ENCODE measurements at regions not wholly inside any gene's neighbourhood (a gene's known extent, or its start where the extent isn't known, plus 50 kb on each side); places are given as distances from the start of the nearest gene placed in this dataset.

DNA sequence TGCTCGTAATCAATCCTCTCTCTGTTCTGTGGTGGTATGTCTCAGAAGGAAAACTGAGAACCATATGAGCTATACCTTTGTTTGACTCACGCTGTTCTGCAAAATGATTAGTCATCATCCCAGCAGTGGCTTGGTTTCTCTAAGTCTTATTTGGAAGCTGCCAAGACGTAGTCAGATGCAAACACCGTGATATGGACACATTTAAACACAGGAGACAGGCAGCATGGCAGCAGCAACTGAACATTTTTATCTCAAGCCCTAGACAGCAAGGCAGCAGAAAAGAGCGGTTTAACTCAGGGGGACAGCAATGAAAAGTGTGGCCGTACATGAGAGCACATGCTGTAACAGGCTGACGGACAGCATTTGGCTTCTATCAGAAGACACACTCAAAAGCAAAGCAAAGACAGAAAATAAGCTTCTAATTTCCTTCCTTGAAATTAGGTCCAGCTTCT, 1295.1 kb downstream of the EPHA7 start:
- TF ChIP-seq CTCF (IDR thresholded peaks at IDR 0.05) (no peak), POLR2A (IDR thresholded peaks at IDR 0.05) (no peak)

Measured in thyroid gland (tissue), 4 donors.